HG02981 (cell line): ENCODE measurements at regions not wholly inside any gene's neighbourhood (a gene's known extent, or its start where the extent isn't known, plus 50 kb on each side); places are given as distances from the start of the nearest gene placed in this dataset.

Source experiments
- ATAC-seq: cut with Tn5 transposase; IDR thresholded peaks from one replicate; pipeline ENCODE4 v1.9.1; 2021; ENCODE audit warnings: mild to moderate bottlenecking, moderate library complexity; ENCODE audit not compliant: unreplicated experiment

DNA sequence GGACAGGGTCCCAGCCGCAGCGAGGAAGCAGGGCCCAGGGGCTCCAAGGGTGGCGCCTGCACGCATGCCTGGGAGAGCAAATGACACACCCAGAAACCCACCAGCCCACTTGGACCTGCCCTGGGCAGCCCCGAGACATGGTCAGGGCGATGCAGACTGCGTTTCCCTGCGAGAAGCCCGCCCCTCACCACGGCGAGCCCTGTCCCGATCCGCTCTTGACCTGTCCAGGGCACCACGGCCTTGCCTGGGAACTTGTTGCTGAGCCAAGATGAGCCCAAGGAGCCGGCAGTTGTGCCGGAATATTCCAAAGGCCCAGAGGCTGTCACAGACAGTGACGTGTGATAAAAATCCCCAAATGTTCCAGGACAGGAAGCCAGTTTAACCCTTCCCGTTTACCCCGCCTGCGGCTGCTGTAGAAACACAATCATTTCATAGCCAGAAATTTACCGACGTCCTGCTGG is 78.1 kb downstream of the SIK1 start:
- ATAC-seq, result no peak

DNA sequence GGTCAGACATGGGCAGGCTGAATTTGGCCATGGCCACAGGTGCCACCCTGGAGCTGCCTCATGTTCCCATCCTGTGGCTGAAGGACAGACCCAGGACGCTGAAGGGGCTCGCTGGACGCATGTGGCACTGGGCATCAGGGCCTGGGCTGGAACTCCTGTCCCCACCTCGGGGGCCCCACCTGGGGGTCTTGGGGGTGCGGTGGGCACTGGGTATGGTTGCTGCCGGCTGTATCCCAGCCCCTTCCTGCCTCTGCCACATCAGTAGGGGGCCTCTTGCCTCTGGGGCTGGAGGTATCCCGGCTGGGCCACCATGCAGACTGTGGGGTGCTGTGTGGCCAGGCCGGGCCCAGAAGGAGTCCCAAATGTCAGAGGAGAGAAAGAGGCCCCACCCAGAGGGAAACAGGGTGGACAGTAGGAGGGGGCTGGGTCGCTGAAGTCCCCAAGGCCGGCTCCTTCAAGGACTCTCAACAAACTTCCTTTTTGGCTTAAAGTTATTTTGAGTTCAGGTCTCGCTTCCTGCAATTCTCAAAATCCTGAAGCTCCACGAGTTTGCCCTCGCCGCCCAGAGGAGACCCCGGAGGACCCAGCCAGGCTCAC is 78.7 kb downstream of the SIK1 start:
- ATAC-seq, result no peak

DNA sequence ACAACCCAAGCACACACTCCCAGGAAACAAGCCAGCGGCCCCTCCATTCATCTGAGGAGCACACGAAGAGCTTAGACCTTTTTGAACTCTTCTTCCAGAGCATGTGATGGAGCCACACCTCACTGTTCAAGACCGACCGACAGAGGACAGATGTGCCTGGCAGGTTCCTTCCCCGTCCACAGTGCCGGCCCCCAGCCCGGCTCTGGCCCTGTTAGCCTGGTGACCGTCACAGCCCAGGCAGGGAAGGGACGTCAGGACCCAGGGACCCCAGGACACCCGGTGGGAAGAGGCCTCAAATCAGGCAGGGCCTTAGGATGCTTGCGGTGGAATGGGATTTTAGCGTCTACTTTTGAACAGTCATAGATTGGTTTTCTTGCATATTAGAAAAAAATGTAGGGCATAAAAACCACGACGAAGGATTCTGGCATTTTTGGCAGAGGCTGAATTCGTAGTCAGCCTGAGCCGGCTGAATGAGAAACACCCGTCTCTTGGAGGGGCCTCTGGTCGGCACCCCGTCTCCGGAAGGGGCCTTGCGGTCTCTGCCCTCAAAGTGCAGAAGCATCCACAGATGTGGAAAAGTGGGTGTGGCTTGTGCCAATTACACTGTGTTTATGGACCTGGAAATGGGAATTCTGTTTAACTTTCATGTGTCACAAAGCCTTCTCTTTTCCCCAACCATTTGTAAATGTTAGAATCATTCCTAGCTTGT is 79.3 kb downstream of the SIK1 start:
- ATAC-seq, result no peak

DNA sequence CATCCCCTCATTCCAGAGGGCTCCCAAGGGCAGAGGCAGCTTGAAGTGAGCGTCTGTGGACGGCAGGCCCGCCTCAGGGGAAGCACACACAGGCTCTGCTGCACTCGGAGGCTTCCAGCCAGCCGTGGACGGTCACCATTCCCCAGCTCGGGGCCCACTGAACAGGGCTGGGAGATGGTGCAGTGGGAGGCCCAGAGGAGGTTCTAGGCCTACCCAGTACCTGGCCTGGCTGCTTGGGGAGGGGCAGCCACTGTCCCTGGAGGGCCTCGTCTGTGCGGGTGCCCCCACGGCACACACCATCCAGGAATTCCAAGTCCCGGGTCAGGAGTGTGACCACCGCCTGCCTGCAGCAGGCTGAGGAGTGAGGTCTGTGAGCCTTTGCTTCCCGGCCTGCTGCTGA is 80.4 kb downstream of the SIK1 start:
- ATAC-seq, result no peak

DNA sequence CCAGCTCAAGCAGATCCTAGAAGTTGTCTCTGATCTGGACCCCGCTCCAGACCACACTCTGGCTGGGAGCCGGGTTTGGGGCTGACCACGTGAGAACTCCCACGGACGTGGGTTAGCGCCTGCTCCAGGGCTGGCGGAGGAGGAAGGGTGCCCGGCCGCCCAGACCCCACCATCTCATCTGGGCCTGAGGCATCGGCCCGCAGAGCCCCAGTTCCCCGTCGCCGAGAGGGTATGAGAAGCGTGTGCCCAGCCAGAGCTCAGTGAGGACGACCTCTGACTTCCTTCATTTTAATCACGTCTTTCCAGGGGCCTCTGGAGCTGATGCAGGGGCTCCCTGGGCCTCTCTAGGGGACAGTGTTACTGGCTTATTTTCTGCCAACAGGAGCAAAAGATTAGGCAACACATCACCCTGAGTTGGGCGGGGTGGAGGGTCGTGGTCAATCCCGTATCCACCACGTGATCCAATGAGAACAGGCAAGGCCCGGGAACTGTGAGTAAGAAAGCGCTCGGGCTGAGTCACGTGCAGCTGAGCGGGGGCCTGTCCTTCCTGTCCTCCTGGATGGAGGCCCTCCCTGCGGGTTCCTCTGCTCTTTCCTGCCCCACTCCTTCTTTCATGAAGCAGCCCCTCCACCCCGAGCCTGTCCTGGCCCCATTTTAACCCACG is 81.1 kb downstream of the SIK1 start:
- ATAC-seq, result no peak

DNA sequence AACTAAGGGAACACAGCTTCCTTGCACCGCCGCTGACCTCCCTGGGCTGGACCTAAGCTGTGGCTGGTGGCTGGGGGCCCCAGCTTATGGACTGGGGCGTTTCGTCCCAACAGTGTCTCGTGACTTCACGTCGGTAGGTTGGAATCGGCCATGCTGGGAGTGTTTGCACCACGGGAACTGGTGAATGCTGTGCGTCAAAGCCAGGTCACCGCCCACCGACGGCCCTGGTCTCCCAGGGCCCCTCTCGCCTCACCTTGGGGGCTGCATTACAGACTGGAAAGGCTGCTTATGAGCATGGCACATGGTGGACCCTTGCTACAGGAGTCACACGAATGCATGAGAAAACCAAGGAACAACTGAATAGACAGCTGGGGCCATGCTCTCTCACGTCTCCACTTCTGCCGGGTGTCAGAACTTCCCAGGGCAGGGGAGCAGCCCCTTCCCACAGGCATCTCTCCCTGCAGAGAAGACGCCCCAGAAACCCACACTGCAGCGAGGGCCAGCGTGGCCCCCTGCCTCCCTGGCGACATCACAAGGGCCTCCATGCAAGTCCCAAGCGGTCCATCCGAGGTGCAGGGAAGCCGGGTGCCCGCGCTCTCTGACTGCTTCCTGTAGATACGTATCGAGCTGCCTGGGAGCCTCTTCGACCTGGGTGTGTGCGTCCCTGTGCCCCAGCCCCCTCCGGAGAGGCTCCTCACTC is 81.7 kb downstream of the SIK1 start:
- ATAC-seq, result no peak

DNA sequence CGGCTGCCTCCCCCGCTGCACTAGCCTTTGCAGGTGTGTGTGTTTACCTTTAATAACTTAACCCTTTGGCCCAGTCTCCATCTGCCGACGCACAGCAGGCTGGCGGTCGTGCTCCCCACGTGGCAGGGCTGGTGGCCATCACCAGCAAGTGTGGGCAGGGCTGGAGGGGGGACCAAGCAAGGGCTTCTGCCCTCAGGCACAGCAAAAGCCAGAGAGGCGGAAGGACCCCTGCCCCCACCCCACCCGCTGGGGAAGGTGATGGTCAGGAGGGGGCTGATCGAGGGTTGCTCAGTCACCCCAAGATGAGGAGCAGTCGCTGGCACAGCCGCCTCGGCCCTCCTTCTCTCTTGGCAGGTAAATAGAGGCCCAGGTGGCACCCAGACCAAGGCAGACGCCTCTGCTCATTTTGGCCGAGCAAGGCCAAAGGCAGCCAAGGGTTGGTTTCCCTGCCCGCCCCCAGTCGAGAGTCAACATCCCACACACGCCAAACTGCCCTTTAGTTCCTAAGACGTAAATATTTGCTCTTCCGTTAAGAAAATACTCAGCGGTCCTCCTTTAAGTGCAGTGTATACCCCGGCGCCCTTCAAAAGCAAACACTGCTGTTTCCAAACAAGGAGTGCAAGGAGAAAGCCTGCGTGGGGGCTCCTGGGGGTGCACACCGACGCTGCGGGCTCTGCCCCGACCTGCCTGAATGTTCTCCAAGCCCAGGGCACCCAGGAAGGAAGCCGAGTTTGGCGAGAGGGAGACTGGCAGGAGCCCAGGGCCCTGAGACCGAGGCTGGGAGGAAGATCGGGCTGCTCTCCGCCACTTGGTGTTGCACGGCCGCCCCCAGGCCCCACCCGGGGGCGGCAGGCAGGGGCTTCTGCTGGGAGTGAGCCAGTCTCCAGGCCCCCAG is 82.7 kb downstream of the SIK1 start:
- no peak for ATAC-seq

DNA sequence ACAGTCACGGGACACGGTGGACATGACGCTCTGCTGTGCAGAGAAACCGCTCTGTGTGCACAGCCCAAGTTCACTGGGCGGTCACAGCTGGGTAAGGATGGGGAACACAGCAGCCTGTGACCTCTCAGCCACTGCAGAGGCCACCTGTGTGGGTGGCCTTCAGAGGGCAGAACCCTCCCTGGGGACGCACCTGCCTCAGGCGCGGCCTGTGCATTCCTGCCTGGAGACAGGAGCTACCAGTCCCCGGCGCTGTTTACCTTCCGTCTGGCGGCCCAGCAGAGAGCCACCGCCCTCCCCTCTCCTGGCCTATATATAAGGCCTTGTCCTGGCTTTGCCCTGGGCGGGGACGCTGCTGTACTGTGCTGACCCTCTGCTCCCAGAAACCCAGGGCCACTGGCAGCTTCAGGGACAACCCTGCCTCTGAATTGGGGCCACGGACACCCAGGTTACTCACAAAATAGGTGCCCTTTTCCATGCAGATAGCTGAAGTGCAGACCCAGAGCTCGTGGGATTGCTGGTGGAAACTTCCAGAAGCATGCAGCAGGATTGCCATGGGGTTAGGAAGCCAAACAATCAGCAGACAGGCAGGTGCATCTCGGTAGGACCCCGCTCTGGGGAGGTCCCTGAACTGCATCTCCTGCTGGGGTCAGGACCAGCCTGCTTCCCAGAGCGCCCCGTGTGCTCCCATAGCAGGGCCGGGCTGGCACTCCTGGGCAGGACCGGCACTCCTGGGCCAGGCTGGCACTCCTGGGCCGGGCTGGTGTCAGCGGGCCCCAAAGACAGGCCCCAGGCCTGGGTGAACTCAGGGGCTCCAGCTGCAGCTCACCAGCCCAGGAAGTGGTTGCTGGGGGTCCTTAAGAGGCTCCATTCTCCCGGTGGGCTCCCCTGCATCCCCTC is 83.6 kb downstream of the SIK1 start:
- no peak for ATAC-seq

DNA sequence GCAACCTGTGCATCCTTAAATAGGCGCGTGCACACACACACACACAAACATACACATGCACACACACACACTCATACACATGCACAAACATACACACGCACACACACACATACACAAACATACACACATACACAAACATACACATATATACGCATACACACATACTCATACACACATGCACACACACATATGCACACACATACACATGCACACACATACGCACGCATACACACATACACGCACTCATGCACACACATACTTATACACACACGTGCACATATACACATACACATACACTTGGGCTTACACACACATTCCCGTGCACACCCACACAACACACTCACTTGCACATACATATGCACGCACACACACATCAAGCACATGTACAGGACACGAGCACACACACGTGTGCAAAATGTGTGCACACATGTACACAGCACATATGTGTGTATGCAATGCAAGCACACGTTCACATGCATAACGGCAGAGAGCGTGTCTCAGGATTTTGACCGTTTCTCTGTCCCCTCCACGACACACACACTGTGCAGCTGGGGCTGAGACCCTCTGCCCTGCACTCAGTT is 84.5 kb downstream of the SIK1 start:
- no peak for ATAC-seq

DNA sequence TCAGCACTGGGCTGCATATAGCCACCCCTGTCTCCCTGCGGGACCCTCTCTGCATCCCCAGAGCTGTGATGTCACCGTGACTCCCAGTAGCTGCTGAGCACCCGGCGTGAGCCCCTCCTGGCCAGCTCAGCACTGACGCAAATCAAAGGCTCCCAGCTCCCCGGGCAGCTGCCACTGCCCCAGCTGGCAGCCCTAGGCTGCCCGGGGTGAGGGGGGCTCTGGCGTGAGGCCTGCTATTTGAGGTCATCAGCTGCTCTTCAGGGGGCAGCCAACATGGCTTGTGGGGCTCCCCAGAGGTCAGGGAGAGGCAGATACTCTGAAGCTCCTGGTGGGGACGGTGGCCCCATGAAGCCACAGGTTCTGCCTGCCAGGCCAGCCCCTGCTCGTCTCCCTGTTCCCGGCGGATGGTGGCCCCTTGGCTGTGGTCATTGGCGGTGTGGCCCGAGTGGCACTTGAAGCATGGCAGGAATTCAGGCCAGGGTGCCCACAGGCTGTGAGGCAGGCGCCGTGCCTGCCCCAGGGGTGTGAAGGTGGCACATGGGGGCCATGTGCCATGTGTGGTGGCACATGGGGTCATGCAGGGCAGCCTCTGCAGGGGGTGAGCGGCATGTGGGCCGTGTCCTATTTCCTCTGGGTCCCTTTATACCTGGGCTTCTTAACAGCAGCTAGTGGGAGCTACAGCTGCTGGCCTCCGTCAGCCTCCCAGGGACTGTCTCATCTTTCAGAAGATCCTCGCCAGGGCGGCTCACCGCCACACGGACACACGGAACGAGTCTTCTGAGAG is 85.4 kb downstream of the SIK1 start:
- ATAC-seq, result no peak

DNA sequence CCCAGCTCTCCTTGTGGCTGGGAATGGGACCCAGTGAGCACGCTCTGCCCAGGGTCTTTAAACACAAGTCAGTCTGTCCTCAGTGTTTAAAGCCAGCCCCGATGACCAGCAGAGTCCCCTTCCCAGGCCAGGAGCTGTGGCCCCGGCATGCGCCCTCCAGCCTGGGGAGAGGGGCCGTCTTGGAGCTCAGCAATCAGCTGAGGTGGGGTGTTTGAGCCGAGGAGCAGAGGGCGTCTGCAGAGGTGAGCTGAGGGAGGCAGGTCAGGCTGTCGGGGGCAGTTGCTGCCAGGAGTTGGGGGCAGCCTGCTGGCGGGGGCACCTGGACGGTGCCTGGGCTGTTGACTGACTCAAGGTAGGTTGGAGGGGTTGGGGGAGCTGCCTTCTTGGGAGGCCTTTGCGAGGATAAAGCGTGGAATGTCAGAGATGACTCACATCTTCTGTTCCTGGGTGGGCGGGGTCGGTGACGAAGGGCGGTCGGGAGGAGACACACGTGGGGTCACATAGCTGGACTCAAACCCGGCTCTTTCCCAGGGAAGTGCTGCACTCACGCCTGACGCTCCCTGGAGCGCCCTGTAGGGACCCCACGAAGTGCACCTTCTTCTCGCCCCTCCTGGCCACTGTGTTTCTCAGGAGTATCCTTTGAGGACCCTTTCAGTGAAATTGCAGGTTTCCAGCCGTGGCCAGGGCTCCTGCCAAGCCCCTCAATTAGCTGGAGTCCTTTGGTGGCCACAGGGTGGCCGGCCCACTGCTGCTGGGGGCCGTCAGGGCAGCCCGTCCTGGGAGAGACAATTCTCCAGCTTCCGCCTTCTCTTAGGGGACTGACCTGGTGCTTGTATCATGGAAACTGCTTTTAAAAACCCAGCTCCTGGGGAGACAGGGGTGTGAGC is 86.2 kb downstream of the SIK1 start:
- ATAC-seq, result no peak

DNA sequence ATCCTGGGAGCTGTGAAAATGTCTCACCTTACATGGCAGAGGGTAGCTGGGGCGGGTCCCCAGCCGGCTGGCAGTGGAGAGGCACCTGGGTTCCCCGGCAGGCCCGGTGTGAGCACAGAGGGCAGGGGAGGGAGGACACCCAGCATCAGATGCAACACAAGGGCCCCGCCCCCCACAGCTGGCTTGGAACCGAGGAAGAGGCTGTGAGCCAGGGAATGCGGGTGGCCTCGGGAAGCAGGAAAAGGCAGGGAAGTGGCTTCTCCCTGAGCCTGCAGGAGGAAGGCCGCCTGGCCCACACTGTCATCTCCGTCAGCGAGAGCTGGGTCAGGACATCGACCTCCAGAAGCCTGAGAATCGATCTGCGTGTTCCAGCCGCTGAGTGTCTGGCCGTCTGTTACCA is 87.3 kb downstream of the SIK1 start:
- ATAC-seq, result no peak

DNA sequence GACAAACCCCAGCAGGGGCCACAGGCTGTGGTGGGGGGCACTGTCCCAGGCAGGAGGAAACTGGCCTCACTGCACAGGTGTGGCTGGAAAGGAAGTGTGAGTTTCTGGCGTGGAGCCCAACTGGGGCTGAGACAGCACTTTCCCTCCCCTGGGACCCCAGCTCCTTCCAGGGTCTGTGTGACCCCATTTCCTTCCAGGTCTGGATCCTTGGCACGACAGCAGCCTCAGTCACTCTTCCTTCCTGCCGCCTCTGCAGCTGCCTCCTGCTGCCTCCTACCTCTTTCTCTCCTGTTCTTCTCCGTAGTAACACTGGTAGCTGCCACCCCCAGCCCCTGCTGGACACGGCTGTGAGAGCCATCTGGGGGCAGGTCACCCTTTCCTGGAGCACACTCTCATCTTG is 88.0 kb downstream of the SIK1 start:
- no peak for ATAC-seq

DNA sequence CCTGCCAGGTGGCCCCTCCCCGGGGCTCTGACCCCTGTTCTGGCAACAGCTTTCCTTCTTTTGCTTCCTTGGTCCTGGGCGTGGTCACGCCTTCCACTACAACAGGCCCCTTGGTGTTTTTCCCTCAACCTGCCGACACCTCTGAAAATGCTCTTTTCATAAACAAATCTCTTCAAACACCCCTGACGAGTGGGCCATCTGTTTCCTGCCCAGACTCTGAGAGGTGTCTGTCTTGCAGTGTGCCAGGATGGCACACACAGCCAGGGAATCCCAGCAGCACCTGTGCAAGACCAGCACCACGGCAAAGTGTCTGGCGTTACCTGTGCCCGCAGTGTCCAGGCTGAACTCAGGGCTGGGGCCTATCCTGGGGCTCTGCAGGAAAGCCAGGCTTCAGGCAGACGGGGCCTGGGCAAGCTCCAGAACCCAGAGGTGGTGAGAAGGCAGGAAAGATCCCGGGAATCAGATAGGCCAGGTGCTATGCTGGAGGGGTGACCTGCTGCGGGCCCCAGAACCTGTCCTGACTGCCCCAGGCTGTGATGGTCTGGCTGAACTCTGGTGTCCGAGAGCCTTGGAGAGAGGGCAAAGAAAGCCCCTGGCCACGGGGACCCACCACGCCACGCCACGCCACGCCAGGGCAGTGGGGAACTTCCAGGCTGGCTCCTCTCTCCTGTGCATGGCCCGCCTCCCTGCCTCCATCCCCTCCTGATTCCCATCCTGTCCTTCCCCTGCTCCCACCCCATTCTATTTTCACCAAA is 88.9 kb downstream of the SIK1 start:
- ATAC-seq, result no peak

DNA sequence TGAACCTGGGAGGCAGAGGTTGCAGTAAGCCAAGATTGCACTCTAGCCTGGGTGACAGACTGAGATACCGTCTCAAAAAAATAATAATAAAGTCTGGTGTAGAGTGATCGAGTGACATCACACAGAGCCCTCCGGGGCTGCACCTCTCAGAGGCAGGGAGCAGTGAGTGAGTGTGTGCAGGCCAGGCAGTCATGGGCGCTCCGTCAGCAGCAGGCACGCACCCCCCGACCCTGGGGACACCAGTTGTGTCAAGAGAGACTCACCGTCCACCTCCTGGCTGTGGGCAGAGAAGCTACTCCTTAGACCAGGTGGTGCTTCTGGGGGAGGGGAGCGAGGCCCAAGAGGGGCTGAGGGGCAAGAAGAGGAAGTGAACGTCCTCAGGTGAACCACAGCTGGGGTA is 91.8 kb downstream of the SIK1 start:
- ATAC-seq, result no peak

DNA sequence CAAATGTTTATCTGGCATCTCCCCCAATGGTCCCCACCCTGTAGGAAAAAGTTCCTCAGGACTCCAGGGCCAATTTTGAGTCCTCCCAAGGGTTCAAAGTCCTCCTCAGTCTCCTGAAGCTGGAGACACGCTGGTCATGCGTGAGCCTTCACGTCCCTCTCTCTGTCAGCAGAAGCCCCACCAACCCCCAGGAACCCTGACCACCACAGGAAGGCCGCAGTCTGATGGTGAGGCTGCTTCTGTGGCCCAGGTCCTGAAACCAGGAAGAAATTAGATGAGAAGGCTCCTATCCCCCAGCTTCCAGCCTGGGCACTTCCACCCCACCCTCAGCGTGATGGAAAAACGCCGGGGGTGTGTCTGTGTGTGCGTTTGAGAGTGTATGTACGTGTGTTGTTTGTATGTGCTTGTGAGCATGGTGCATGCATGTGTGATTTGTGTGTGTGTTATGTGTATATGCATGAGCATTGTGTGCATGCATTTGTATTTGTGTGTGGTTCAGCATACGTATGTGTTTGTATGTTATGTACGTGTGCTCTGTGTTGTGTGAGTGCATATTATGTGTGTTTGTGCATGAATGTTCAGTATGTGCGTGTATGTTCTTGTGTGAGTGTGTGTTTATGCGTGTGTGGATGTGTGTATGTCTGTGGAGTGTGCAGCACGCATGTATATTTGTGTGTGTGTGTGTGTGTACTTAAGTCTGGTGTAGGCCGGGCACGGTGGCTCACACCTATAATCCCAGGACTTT is 92.5 kb downstream of the SIK1 start:
- no peak for ATAC-seq
